Adrenal gland (tissue), 9 donors: ENCODE measurements at regions not wholly inside any gene's neighbourhood (a gene's known extent, or its start where the extent isn't known, plus 50 kb on each side); places are given as distances from the start of the nearest gene placed in this dataset.

ENCODE experiments used
- DNase-seq, 7 donors: peaks; one replicate each; pipeline ENCODE4 v3.0.0-alpha.2; 2019 to 2020
- H3K27ac ChIP-seq, 5 donors: fragments of 200-600 bp; sonication (generic) in 4 of 5; 1 replicate in 3 of 5; 2 replicates in 2 of 5; pipeline versions ENCODE4 v1.5.1 to v1.8.0; 2016 to 2020; ENCODE audit warnings: mild to moderate bottlenecking in 1 of 5
- H3K27me3 ChIP-seq: fragments of 200-600 bp; 2 replicates; pipeline ENCODE4 v1.8.0; 2021
- H3K36me3 ChIP-seq, 2 donors: fragments of 200-600 bp; replicated peaks in 1 of 2; 1 replicate in 1 of 2; 2 replicates in 1 of 2; pipeline versions ENCODE4 v1.5.1 to v1.8.0; 2018 to 2022
- H3K4me1 ChIP-seq, 2 donors: fragments of 200-600 bp; replicated peaks in 1 of 2; 1 replicate in 1 of 2; 2 replicates in 1 of 2; pipeline versions ENCODE4 v1.5.1 to v1.8.0; 2018 to 2021
- H3K4me3 ChIP-seq, 4 donors: fragments of 200-600 bp; sonication (generic) in 3 of 4; one replicate each; pipeline ENCODE4 v1.5.1; 2016 to 2018
- H3K9me3 ChIP-seq, 3 donors: fragments of 200-600 bp; sonication (generic) in 1 of 3; replicated peaks in 1 of 3; 1 replicate in 2 of 3; 2 replicates in 1 of 3; pipeline versions ENCODE4 v1.5.1 to v1.8.0; 2016 to 2021
- POLR2A ChIP-seq, 2 donors: fragments of 450-650 bp; IDR thresholded peaks; one replicate each; pipeline ENCODE4 v1.6.1; 2017; ENCODE audit warnings: antibody characterized with exemption in 2 of 2, mild to moderate bottlenecking in 2 of 2, moderate library complexity in 1 of 2
- WGBS, 4 donors: extraction: QIAGEN DNeasy Blood & Tissue Kit in 2 of 4; methylation state at CpG; one replicate each; pipeline versions ENCODE4 v1.1.5 to v1.1.7; 2013 to 2017; 5-methylcytosine and 5-hydroxymethylcytosine counted together
- intact Hi-C, 2 donors: fragments of 100-400 bp; cut with DNase I; formaldehyde crosslinking; loops; one replicate each; pipeline versions ENCODE4 v1.14.1 to v1.15.0; 2022 to 2023
- TF ChIP-seq, protein P1 (sequence below), 6 experiments: fragments of 450-650 bp in 4 of 6; fragments of 200-600 bp in 2 of 6; sonication (generic) in 1 of 6; IDR thresholded peaks; 1 replicate in 5 of 6; 2 replicates in 1 of 6; pipeline versions ENCODE4 v1.5.1 to v1.8.0; 2016 to 2021; ENCODE audit warnings: antibody characterized with exemption in 6 of 6, mild to moderate bottlenecking in 2 of 6, moderate library complexity in 1 of 6
- donor health status: healthy with polysubstance abuse.
- donor health status: Bipolar disorder and iron deficiency.
- donor health status: DM: yes; HTN: yes; CAD: no.
- donor health status: DM: no; HTN: no; CAD: no.
- donor health status: DM: no; HTN: no; CAD: no.

- intact Hi-C loops = no loop called here
- 56 to 85% (median 72%) methylated on average over 3 of the region's 3 CpGs for WGBS, 4 donors
Measured at GRCh38 chr7:153331427-153331826, 571.9 kb downstream of the ACTR3B start.

DNA sequence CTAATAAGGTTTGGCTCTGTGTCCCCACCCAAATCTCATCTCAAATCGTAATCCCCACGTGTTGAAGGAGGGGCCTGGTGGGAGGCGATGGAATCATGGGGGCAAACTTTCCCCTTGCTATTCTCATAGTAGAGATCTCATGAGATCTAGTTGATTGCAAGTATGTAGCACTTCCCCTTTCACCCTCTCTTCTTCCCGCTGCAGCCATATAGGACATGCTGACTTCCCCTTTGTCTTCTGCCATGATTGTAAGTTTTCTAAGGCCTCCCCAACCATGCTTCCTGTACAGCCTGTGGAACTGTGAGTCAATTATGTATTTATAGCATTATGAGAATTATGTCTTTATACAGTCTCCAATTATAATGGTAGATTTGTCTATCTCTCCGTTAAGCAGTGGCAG, 594.5 kb downstream of the ACTR3B start:
- H3K27me3 ChIP-seq = no peaks in the 10 kb centered on the region
- H3K36me3 ChIP-seq = no peaks in the 10 kb centered on the region
- H3K27ac ChIP-seq = no peak overlapping the region
- 78 to 90% (median 80%) methylated on average over 5 of the region's 5 CpGs for WGBS, 4 donors
- no peaks in the 10 kb centered on the region for H3K4me1 ChIP-seq
- DNase-seq = no peak
- no peak overlapping the region for H3K4me3 ChIP-seq
- intact Hi-C loops = no loop called here
- H3K9me3 ChIP-seq = no peaks in the 10 kb centered on the region
- TF ChIP-seq, protein P1, sequence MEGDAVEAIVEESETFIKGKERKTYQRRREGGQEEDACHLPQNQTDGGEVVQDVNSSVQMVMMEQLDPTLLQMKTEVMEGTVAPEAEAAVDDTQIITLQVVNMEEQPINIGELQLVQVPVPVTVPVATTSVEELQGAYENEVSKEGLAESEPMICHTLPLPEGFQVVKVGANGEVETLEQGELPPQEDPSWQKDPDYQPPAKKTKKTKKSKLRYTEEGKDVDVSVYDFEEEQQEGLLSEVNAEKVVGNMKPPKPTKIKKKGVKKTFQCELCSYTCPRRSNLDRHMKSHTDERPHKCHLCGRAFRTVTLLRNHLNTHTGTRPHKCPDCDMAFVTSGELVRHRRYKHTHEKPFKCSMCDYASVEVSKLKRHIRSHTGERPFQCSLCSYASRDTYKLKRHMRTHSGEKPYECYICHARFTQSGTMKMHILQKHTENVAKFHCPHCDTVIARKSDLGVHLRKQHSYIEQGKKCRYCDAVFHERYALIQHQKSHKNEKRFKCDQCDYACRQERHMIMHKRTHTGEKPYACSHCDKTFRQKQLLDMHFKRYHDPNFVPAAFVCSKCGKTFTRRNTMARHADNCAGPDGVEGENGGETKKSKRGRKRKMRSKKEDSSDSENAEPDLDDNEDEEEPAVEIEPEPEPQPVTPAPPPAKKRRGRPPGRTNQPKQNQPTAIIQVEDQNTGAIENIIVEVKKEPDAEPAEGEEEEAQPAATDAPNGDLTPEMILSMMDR (IDR thresholded peaks at IDR 0.05) = no peak
- no peak for TF ChIP-seq POLR2A (IDR thresholded peaks at IDR 0.05)

More at GRCh38 chr7:153331427-153331826, 571.9 kb downstream of the ACTR3B start:
- Histone ChIP-seq H3K9me3 (no peaks in the 10 kb centered on the region), H3K36me3 (no peaks in the 10 kb centered on the region), H3K27ac (no peak overlapping the region), H3K4me1 (no peaks in the 10 kb centered on the region), H3K4me3 (no peak overlapping the region), H3K27me3 (no peaks in the 10 kb centered on the region)
- no peak for DNase-seq
- no peak for TF ChIP-seq POLR2A (IDR thresholded peaks at IDR 0.05)
- TF ChIP-seq, protein P1 (IDR thresholded peaks at IDR 0.05) = no peak

GRCh38 chr7:153370092-153370491, 610.5 kb downstream of the ACTR3B start:
- H3K27me3 ChIP-seq = no peaks in the 10 kb centered on the region
- no peak for DNase-seq
- TF ChIP-seq, protein P1 (IDR thresholded peaks at IDR 0.05) = no peak
- TF ChIP-seq POLR2A (IDR thresholded peaks at IDR 0.05) = no peak
- H3K4me3 ChIP-seq = no peak overlapping the region
- no peak overlapping the region for H3K27ac ChIP-seq
- H3K36me3 ChIP-seq = no peaks in the 10 kb centered on the region
- H3K4me1 ChIP-seq = no peaks in the 10 kb centered on the region
- no peaks in the 10 kb centered on the region for H3K9me3 ChIP-seq
- WGBS, 4 donors = 63 to 73% (median 67%) methylated on average over 5 of the region's 5 CpGs
- intact Hi-C loops = no loop called here

GRCh38 chr7:153380636-153381035, 621.1 kb downstream of the ACTR3B start:
- Histone ChIP-seq H3K4me3 (no peak overlapping the region), H3K27ac (no peak overlapping the region), H3K36me3 (no peaks in the 10 kb centered on the region), H3K9me3 (no peaks in the 10 kb centered on the region), H3K27me3 (no peaks in the 10 kb centered on the region), H3K4me1 (no peaks in the 10 kb centered on the region)
- TF ChIP-seq POLR2A (IDR thresholded peaks at IDR 0.05) = no peak
- TF ChIP-seq, protein P1 (IDR thresholded peaks at IDR 0.05) = no peak
- DNase-seq = no peak
- WGBS, 4 donors = 63 to 68% (median 65%) methylated on average over 7 of the region's 7 CpGs
- intact Hi-C loops = no loop called here
